AG09319 (cell line): ENCODE measurements at regions not wholly inside any gene's neighbourhood (a gene's known extent, or its start where the extent isn't known, plus 50 kb on each side); places are given as distances from the start of the nearest gene placed in this dataset.

Source experiments
- DNase-seq: peaks from one replicate; pipeline ENCODE4 v3.0.0-alpha.2; 2010; ENCODE audit warnings: low read depth; ENCODE audit errors: extremely low read depth
- CTCF ChIP-seq: IDR thresholded peaks from 2 replicates; pipeline ENCODE4 v1.5.1; 2011; ENCODE audit warnings: low read depth, mild to moderate bottlenecking, inconsistent platforms, low read length, moderate library complexity

GRCh38 chr10:57535306-57535705 is 732.4 kb downstream of the IPMK start:
- TF ChIP-seq CTCF: no peak
- DNase-seq: no peak

GRCh38 chr10:57513637-57514036 is 754.1 kb downstream of the IPMK start:
- no peak for TF ChIP-seq CTCF
- DNase-seq: no peak

- DNase-seq: no peak
Observed at GRCh38 chr10:57507788-57508187, 759.9 kb downstream of the IPMK start.

GRCh38 chr10:57506414-57507094 is 761.1 kb downstream of the IPMK start:
- TF ChIP-seq CTCF: no peak
- no peak for DNase-seq

More at GRCh38 chr10:57507788-57508187, 759.9 kb downstream of the IPMK start:
- TF ChIP-seq CTCF: no peak

GRCh38 chr10:57494486-57494885 is 773.2 kb downstream of the IPMK start:
- TF ChIP-seq CTCF: no peak
- DNase-seq: no peak

- no peak for DNase-seq
- TF ChIP-seq CTCF: no peak
Observed at GRCh38 chr10:57482259-57482658, 785.4 kb downstream of the IPMK start.

- no peak for DNase-seq
- no peak for TF ChIP-seq CTCF
Observed at GRCh38 chr10:57472823-57473619, 794.7 kb downstream of the IPMK start.
